Large intestine (tissue), 3 donors: ENCODE measurements at regions not wholly inside any gene's neighbourhood (a gene's known extent, or its start where the extent isn't known, plus 50 kb on each side); places are given as distances from the start of the nearest gene placed in this dataset.

Experiments
- DNase-seq, 2 donors: peaks; one replicate each; pipeline versions ENCODE4 v3.0.0 to v3.0.0-alpha.2; 2013
- H3K27ac ChIP-seq: one replicate; pipeline ENCODE4 v1.5.1; 2013; ENCODE audit warnings: low read length
- H3K27me3 ChIP-seq: 2 replicates; pipeline ENCODE4 v1.6.1; 2013; ENCODE audit warnings: low read length; ENCODE audit not compliant: control insufficient read depth, insufficient read depth
- H3K36me3 ChIP-seq: 2 replicates; pipeline ENCODE4 v1.6.1; 2013; ENCODE audit warnings: low read length; ENCODE audit not compliant: control insufficient read depth, insufficient read depth
- H3K4me1 ChIP-seq: one replicate; pipeline ENCODE4 v1.6.1; 2013; ENCODE audit warnings: low read length; ENCODE audit not compliant: control insufficient read depth, insufficient read depth
- H3K4me3 ChIP-seq: one replicate; pipeline ENCODE4 v1.5.1; 2013; ENCODE audit warnings: low read length
- H3K9me3 ChIP-seq: one replicate; pipeline ENCODE4 v1.6.1; 2013; ENCODE audit warnings: mild to moderate bottlenecking, low read depth, low read length, moderate library complexity; ENCODE audit not compliant: control insufficient read depth
- WGBS: methylation state at CpG from one replicate; pipeline ENCODE4 v1.1.5; 2013; ENCODE audit warnings: low lambda C conversion rate; ENCODE audit not compliant: insufficient coverage; 5-methylcytosine and 5-hydroxymethylcytosine counted together

DNA sequence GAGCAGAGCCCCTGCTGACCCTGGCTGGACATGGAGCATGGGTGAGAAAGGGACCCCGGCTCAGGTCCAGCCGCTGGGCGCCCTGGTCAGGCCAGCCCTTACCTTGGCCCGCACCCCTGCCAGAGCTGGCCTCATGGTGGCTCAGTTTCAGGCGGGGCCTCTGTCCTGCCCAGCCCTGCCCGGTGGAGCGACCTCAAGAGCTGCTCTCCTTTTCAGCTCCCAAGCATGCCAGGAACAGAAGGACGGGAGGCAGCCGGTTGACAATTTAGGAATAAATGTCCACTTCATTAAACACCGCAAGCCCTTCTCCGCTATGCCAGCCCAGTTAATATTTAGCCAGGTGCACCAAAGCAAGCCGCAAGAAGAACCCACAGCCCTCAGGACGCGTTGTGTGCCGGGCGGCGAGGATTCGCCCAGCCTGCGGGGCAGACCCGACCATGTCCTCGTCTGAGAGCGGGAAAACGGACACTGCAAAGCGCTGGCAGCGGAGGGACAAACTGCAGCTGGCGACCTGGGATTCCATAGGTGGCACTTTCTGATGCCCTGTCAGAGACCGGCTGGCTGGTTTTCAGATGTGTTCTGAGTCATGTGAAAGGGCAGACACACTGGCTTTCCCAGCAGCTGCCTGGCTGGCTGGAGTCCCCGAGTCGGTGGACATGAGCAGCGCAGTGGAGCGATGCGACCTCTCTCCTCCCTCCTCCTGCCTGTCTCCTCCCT lies 221.9 kb downstream of the TTLL2 start:
- WGBS: no CpG with 5 or more reads among the region's 32 CpGs
- no peak for DNase-seq
- H3K4me3 ChIP-seq: no peak overlapping the region

DNA sequence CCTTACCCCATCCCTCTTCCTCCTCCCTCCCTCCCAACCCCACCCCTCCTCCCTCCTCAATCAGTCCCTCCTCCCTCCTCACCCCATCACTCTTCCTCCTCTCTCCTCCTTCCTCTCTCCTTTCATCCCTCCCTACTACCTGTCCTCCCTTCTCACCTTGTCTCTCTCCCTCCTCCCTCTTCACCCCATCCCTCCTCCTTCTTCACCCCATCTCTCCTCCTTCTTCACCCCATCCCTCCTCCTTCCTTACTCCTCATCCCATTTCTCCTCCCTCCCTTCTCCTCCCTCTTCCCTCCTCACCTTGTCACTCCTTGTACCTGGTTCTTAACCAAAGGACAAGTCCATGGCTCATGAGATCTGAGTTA lies 222.4 kb downstream of the TTLL2 start:
- Histone ChIP-seq H3K36me3 (no peaks in the 10 kb centered on the region), H3K27ac (no peak overlapping the region), H3K9me3 (peaks cover 7% of the 10 kb centered on the region), H3K4me1 (no peaks in the 10 kb centered on the region), H3K27me3 (no peaks in the 10 kb centered on the region), H3K4me3 (no peak overlapping the region)
- DNase-seq: no peak

More for the DNA sequence above, 221.9 kb downstream of the TTLL2 start:
- no peaks in the 10 kb centered on the region for H3K27me3 ChIP-seq
- no peaks in the 10 kb centered on the region for H3K4me1 ChIP-seq
- no peak overlapping the region for H3K27ac ChIP-seq
- peaks cover 7% of the 10 kb centered on the region for H3K9me3 ChIP-seq
- no peaks in the 10 kb centered on the region for H3K36me3 ChIP-seq

- H3K27ac ChIP-seq: no peak overlapping the region
- no peaks in the 10 kb centered on the region for H3K36me3 ChIP-seq
- no peak overlapping the region for H3K4me3 ChIP-seq
- no peaks in the 10 kb centered on the region for H3K27me3 ChIP-seq
- H3K9me3 ChIP-seq: peaks cover 7% of the 10 kb centered on the region
- no peak for DNase-seq
- H3K4me1 ChIP-seq: no peaks in the 10 kb centered on the region
- WGBS: no CpG with 5 or more reads among the region's 7 CpGs
These were observed 222.9 kb downstream of the TTLL2 start for GRCh38 chr6:167547751-167548150.

- Histone ChIP-seq H3K36me3 (no peaks in the 10 kb centered on the region), H3K9me3 (peaks cover 7% of the 10 kb centered on the region), H3K4me3 (no peak overlapping the region), H3K27me3 (no peaks in the 10 kb centered on the region), H3K4me1 (no peaks in the 10 kb centered on the region), H3K27ac (no peak overlapping the region)
- DNase-seq: no peak
- WGBS: no CpG with 5 or more reads among the region's 5 CpGs
These were observed 223.6 kb downstream of the TTLL2 start for GRCh38 chr6:167548451-167548850.

DNA sequence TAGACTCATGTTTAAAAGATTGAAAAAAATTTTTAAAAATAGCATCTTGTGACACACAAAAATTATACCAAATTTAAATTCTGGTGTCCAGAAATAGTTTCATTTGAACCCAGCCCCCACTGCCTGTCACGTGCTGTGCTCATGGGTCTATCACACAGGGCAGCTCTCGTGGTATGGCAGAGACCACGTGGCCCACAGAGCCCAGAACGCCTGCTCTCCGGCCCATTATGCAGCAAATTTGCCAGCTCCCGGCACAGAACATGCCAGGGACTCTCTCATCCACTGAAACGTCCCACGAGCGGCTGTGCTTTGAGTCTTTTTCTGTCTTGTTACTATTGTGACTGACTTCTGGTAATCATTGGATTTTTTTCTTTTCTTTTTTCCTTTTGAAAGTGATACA lies 224.3 kb downstream of the TTLL2 start:
- WGBS: no CpG with 5 or more reads among the region's 9 CpGs
- no peak for DNase-seq
- Histone ChIP-seq H3K9me3 (peaks cover 7% of the 10 kb centered on the region), H3K27me3 (no peaks in the 10 kb centered on the region), H3K27ac (no peak overlapping the region), H3K4me3 (no peak overlapping the region), H3K4me1 (no peaks in the 10 kb centered on the region), H3K36me3 (no peaks in the 10 kb centered on the region)

GRCh38 chr6:167550941-167551627 lies 226.2 kb downstream of the TTLL2 start:
- Histone ChIP-seq H3K9me3 (peaks cover 13% of the 10 kb centered on the region), H3K4me3 (no peak overlapping the region), H3K27me3 (no peaks in the 10 kb centered on the region), H3K4me1 (no peaks in the 10 kb centered on the region), H3K36me3 (no peaks in the 10 kb centered on the region), H3K27ac (no peak overlapping the region)
- DNase-seq: peak in 1 of 2 donors; percentile 41
- WGBS: 82% methylated on average over 2 of the region's 29 CpGs

DNA sequence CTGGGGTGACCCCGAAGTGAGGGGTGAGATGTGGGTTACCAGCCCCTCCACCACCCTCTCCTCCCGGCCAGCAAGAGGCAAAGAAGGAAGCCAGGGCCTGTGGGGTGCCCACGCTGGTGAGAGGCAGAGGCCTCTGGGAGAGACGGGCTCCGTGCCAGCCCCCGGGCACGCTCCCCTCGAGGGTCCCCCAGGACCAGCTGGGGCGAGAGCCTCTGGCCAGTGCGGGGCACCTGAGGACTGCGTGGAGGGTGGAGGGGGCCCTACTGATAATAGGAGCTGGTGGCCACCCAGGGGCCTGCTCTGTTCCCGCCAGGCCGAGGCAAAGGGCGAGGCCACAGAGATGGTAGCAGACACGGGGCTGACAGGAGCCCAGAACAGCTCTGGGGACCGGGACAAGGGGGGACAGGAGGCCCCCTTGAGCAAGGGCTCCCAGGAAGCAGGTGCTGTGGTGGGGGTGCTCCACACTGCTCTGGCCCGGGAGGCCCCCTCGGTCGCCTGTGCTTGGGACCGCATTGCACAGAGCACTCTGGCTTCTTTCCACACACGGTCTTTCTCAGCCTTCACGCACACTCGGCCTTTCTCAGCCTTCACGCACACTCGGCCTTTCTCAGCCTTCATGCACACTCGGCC lies 226.9 kb downstream of the TTLL2 start:
- no peaks in the 10 kb centered on the region for H3K4me1 ChIP-seq
- H3K27me3 ChIP-seq: no peaks in the 10 kb centered on the region
- H3K36me3 ChIP-seq: no peaks in the 10 kb centered on the region
- no CpG with 5 or more reads among the region's 26 CpGs for WGBS
- H3K9me3 ChIP-seq: peaks cover 12% of the 10 kb centered on the region
- no peak for DNase-seq
- no peak overlapping the region for H3K4me3 ChIP-seq
- H3K27ac ChIP-seq: no peak overlapping the region

DNA sequence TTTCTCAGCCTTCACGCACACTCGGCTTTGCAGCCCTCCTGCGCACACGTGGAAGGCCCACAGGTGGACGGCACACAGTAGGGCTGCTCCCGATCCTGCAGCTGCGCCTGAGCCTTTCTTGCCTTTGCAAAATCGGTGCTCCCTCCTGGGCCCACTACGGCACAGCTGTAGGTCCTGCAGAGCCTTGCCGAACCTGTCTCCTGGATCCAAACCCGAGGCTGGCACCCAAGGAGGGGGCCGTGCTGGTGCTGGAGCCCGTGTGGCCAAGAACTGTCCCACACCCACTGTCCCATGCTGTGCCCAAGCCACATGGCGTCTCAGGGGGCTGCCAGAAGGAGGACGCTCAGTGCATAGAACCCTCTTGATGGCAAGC lies 227.4 kb downstream of the TTLL2 start:
- no peaks in the 10 kb centered on the region for H3K4me1 ChIP-seq
- no CpG with 5 or more reads among the region's 15 CpGs for WGBS
- no peak overlapping the region for H3K27ac ChIP-seq
- H3K27me3 ChIP-seq: no peaks in the 10 kb centered on the region
- no peaks in the 10 kb centered on the region for H3K36me3 ChIP-seq
- peaks cover 9% of the 10 kb centered on the region for H3K9me3 ChIP-seq
- no peak for DNase-seq
- H3K4me3 ChIP-seq: no peak overlapping the region

GRCh38 chr6:167552961-167553735 lies 228.3 kb downstream of the TTLL2 start:
- no peak overlapping the region for H3K27ac ChIP-seq
- DNase-seq: no peak
- no peak overlapping the region for H3K4me3 ChIP-seq
- no CpG with 5 or more reads among the region's 19 CpGs for WGBS
- H3K36me3 ChIP-seq: no peaks in the 10 kb centered on the region
- H3K4me1 ChIP-seq: peaks cover 6% of the 10 kb centered on the region
- H3K9me3 ChIP-seq: peaks cover 9% of the 10 kb centered on the region
- no peaks in the 10 kb centered on the region for H3K27me3 ChIP-seq

GRCh38 chr6:167553736-167554119 lies 228.8 kb downstream of the TTLL2 start:
- Histone ChIP-seq H3K27me3 (no peaks in the 10 kb centered on the region), H3K36me3 (no peaks in the 10 kb centered on the region), H3K9me3 (peaks cover 9% of the 10 kb centered on the region), H3K4me3 (no peak overlapping the region), H3K4me1 (peaks cover 12% of the 10 kb centered on the region), H3K27ac (no peak overlapping the region)
- WGBS: 93% methylated on average over 3 of the region's 9 CpGs
- DNase-seq: no peak
